Activated naive CD8-positive, alpha-beta T cell (primary cell): ENCODE measurements at regions not wholly inside any gene's neighbourhood (a gene's known extent, or its start where the extent isn't known, plus 50 kb on each side); places are given as distances from the start of the nearest gene placed in this dataset.

Source experiments
- H3K27ac Mint-ChIP-seq: one replicate; pipeline ENCODE4 v1.8.0; 2021; ENCODE audit warnings: mixed read lengths
- H3K27me3 Mint-ChIP-seq: one replicate; pipeline ENCODE4 v1.8.0; 2021; ENCODE audit warnings: mixed read lengths
- H3K36me3 Mint-ChIP-seq: one replicate; pipeline ENCODE4 v1.8.0; 2021; ENCODE audit warnings: mixed read lengths
- H3K4me1 Mint-ChIP-seq: one replicate; pipeline ENCODE4 v1.8.0; 2021; ENCODE audit warnings: low read depth, mixed read lengths
- H3K4me3 Mint-ChIP-seq: one replicate; pipeline ENCODE4 v1.8.0; 2021; ENCODE audit warnings: mild to moderate bottlenecking, mixed read lengths
- H3K9me3 Mint-ChIP-seq: one replicate; pipeline ENCODE4 v1.8.0; 2021; ENCODE audit warnings: low read depth, mixed read lengths

- H3K4me3 Mint-ChIP-seq = no peak overlapping the region
- H3K27ac Mint-ChIP-seq = no peak overlapping the region
- H3K36me3 Mint-ChIP-seq = no peaks in the 10 kb centered on the region
- no peaks in the 10 kb centered on the region for H3K27me3 Mint-ChIP-seq
- H3K9me3 Mint-ChIP-seq = peaks cover 4% of the 10 kb centered on the region
- H3K4me1 Mint-ChIP-seq = no peaks in the 10 kb centered on the region
These were observed 781.6 kb upstream of the SOX9 start for GRCh38 chr17:71339206-71339605.

- Mint-ChIP-seq H3K27me3 (peaks cover 2% of the 10 kb centered on the region), H3K36me3 (no peaks in the 10 kb centered on the region), H3K4me1 (no peaks in the 10 kb centered on the region), H3K27ac (no peak overlapping the region), H3K4me3 (no peak overlapping the region), H3K9me3 (peaks cover 11% of the 10 kb centered on the region)
These were observed 778.1 kb upstream of the SOX9 start for GRCh38 chr17:71342737-71343136.

DNA sequence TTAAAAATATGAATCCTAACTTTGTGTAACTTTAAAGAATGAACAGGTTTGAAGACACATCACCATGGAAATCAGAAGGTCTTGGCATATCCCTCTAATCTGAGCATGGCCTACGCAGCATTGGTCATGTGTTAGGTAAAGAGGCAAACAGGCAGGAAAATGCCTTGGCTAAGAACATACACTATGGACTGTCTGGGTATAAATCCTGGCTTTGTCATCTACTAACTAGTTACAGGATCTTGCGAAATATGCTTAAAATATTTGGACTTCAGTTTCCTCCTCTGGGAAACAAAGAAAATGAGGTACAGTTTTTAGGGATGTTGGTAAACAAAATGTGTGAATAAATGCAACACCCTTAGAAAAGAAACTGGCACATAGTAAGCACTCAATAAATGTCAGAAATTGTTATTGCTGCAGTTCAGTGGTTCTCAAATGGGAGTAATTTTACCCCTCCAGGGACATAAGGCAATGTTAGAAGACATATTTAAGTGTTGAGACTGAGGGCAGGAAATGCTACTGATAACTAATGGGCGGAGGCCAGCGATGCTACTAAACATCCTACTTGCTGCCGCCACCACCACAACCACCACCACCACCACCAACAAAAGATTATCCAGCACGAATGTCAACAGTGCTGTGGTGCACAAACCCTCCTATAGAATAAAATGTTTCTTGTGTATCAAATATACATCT lies 770.8 kb upstream of the SOX9 start:
- Mint-ChIP-seq H3K9me3 (peaks cover 15% of the 10 kb centered on the region), H3K27ac (no peak overlapping the region), H3K4me1 (no peaks in the 10 kb centered on the region), H3K27me3 (peaks cover 2% of the 10 kb centered on the region), H3K36me3 (no peaks in the 10 kb centered on the region), H3K4me3 (no peak overlapping the region)

GRCh38 chr17:71360301-71360700 lies 760.5 kb upstream of the SOX9 start:
- H3K9me3 Mint-ChIP-seq = peaks cover 15% of the 10 kb centered on the region
- H3K27me3 Mint-ChIP-seq = peaks cover 1% of the 10 kb centered on the region
- no peaks in the 10 kb centered on the region for H3K36me3 Mint-ChIP-seq
- no peaks in the 10 kb centered on the region for H3K4me1 Mint-ChIP-seq
- H3K4me3 Mint-ChIP-seq = no peak overlapping the region
- no peak overlapping the region for H3K27ac Mint-ChIP-seq

GRCh38 chr17:71361656-71362450 lies 759.0 kb upstream of the SOX9 start:
- Mint-ChIP-seq H3K27ac (no peak overlapping the region), H3K27me3 (peaks cover 1% of the 10 kb centered on the region), H3K4me3 (no peak overlapping the region), H3K36me3 (no peaks in the 10 kb centered on the region), H3K9me3 (peaks cover 15% of the 10 kb centered on the region), H3K4me1 (no peaks in the 10 kb centered on the region)

GRCh38 chr17:71363661-71364060 lies 757.2 kb upstream of the SOX9 start:
- Mint-ChIP-seq H3K9me3 (peaks cover 13% of the 10 kb centered on the region), H3K4me3 (no peak overlapping the region), H3K27ac (no peak overlapping the region), H3K4me1 (no peaks in the 10 kb centered on the region), H3K27me3 (peaks cover 1% of the 10 kb centered on the region), H3K36me3 (no peaks in the 10 kb centered on the region)

GRCh38 chr17:71371809-71372208 lies 749.0 kb upstream of the SOX9 start:
- H3K27ac Mint-ChIP-seq = no peak overlapping the region
- H3K4me1 Mint-ChIP-seq = no peaks in the 10 kb centered on the region
- no peaks in the 10 kb centered on the region for H3K36me3 Mint-ChIP-seq
- H3K9me3 Mint-ChIP-seq = peaks cover 6% of the 10 kb centered on the region
- no peaks in the 10 kb centered on the region for H3K27me3 Mint-ChIP-seq
- H3K4me3 Mint-ChIP-seq = no peak overlapping the region

DNA sequence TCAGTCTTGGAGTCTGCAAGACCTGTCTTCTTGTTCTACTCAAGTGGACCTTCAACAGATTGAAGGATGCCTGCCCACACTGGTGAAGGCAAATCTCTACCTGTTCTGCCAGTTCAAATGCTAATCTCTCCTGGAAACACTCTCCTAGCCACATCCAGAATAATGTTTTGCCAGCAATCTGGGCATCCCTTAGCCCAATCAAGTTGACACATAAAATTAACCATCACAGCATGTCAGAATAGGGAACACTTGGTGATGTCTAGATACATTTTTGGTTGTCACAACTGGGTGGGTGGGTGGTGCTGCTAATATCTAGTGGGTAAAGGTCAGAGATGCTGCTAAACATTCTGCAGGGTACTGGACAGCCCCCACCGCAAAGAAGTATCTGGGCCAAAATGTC lies 744.9 kb upstream of the SOX9 start:
- Mint-ChIP-seq H3K4me1 (no peaks in the 10 kb centered on the region), H3K9me3 (peaks cover 6% of the 10 kb centered on the region), H3K4me3 (no peak overlapping the region)

GRCh38 chr17:71376933-71377332 lies 743.9 kb upstream of the SOX9 start:
- no peak overlapping the region for H3K27ac Mint-ChIP-seq
- H3K9me3 Mint-ChIP-seq = peaks cover 6% of the 10 kb centered on the region
- H3K4me1 Mint-ChIP-seq = no peaks in the 10 kb centered on the region
- no peak overlapping the region for H3K4me3 Mint-ChIP-seq
- H3K27me3 Mint-ChIP-seq = no peaks in the 10 kb centered on the region
- no peaks in the 10 kb centered on the region for H3K36me3 Mint-ChIP-seq

More for the DNA sequence above, 744.9 kb upstream of the SOX9 start:
- Mint-ChIP-seq H3K27me3 (no peaks in the 10 kb centered on the region), H3K27ac (no peak overlapping the region), H3K36me3 (no peaks in the 10 kb centered on the region)

- peaks cover 6% of the 10 kb centered on the region for H3K9me3 Mint-ChIP-seq
- H3K36me3 Mint-ChIP-seq = no peaks in the 10 kb centered on the region
- no peak overlapping the region for H3K4me3 Mint-ChIP-seq
- no peak overlapping the region for H3K27ac Mint-ChIP-seq
- H3K4me1 Mint-ChIP-seq = no peaks in the 10 kb centered on the region
- H3K27me3 Mint-ChIP-seq = no peaks in the 10 kb centered on the region
These were observed 742.8 kb upstream of the SOX9 start for GRCh38 chr17:71378036-71378435.

DNA sequence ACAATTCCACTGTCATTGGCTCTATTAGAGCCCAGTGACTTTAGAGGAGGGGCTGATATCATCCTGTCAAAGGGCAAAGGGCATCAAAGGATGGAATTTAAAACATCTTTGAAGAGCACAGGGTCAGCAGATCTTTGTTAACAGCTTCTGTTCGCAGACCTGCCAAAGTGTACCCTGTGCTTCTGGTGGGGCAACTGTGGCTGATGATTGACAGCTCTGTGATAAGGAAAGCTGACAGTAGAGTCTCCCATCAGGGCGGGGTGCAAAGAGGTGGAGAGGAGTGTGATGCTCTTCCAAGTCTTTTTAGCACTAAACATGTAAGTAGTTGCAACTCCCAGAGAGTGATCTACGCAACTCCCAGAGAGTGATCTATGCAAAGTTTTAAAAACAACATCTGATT lies 742.1 kb upstream of the SOX9 start:
- Mint-ChIP-seq H3K27ac (no peak overlapping the region), H3K27me3 (no peaks in the 10 kb centered on the region), H3K4me3 (no peak overlapping the region), H3K36me3 (no peaks in the 10 kb centered on the region), H3K4me1 (no peaks in the 10 kb centered on the region), H3K9me3 (peaks cover 6% of the 10 kb centered on the region)

DNA sequence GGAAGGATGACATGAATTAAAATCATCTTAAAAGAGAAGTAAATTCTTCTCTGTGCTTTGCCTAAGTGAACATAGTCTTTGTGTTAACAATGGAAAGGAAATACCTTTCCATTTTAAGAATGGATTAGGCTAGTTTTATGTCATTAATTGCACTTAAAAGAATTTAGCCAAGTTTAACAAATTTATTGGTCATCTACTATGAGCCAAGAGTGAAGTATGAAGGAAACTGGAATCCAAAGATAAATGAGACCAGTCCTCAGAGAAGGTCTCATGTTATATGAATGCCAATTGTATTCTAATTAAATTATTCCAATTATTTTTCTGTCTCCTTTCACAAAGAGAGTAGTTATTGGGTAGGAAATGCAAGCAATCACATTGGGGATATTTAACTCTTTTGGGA lies 741.3 kb upstream of the SOX9 start:
- Mint-ChIP-seq H3K9me3 (peaks cover 6% of the 10 kb centered on the region), H3K27ac (no peak overlapping the region), H3K4me3 (no peak overlapping the region), H3K27me3 (no peaks in the 10 kb centered on the region), H3K4me1 (no peaks in the 10 kb centered on the region), H3K36me3 (no peaks in the 10 kb centered on the region)

GRCh38 chr17:71380535-71380934 lies 740.3 kb upstream of the SOX9 start:
- H3K27me3 Mint-ChIP-seq = no peaks in the 10 kb centered on the region
- no peak overlapping the region for H3K4me3 Mint-ChIP-seq
- H3K36me3 Mint-ChIP-seq = no peaks in the 10 kb centered on the region
- no peak overlapping the region for H3K27ac Mint-ChIP-seq
- H3K4me1 Mint-ChIP-seq = no peaks in the 10 kb centered on the region
- peaks cover 6% of the 10 kb centered on the region for H3K9me3 Mint-ChIP-seq

DNA sequence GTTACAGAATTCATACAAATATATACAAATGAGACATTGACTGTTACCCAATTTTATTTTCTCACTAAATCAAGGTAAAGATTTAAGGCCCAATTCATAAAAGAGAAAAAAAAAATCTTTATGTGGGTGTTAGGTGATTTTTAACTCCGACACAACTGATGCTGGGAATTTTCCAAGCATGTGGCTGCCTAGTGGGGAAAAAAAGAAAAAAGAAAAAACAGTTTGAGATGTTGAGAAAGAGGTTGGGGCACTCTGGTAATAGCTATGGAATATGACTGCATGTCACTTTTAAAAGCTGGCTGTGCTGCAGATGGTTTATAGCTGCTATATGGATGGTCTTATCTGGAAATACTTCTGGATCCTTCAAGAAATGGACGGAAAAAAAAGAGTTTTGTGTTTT lies 739.9 kb upstream of the SOX9 start:
- no peak overlapping the region for H3K4me3 Mint-ChIP-seq

DNA sequence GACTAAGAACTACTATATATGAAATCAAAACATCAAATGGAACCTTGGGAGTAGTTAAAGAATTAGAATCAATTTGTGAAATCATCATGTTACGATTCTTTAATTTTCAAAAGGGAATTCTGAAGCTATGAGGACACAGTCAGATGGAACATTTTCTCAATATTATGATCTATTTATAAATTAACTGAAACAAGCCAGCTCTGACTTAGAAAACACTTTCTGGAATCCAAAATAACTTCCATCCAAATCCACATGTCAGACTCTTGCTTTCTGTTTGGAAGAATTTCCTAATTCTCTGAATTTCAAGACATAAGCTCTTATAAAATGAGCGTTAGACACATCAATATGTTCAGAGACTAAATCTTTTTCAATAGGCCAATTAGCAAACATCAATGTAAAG lies 737.7 kb upstream of the SOX9 start:
- Mint-ChIP-seq H3K4me3 (no peak overlapping the region), H3K27me3 (no peaks in the 10 kb centered on the region), H3K9me3 (peaks cover 6% of the 10 kb centered on the region), H3K27ac (no peak overlapping the region), H3K4me1 (no peaks in the 10 kb centered on the region), H3K36me3 (no peaks in the 10 kb centered on the region)

More for the DNA sequence above, 739.9 kb upstream of the SOX9 start:
- no peaks in the 10 kb centered on the region for H3K4me1 Mint-ChIP-seq
- no peaks in the 10 kb centered on the region for H3K27me3 Mint-ChIP-seq
- no peak overlapping the region for H3K27ac Mint-ChIP-seq
- peaks cover 6% of the 10 kb centered on the region for H3K9me3 Mint-ChIP-seq
- H3K36me3 Mint-ChIP-seq = no peaks in the 10 kb centered on the region

GRCh38 chr17:71387456-71387855 lies 733.4 kb upstream of the SOX9 start:
- H3K9me3 Mint-ChIP-seq = peaks cover 12% of the 10 kb centered on the region

More at GRCh38 chr17:71387456-71387855, 733.4 kb upstream of the SOX9 start:
- H3K36me3 Mint-ChIP-seq = no peaks in the 10 kb centered on the region
- no peaks in the 10 kb centered on the region for H3K4me1 Mint-ChIP-seq
- H3K4me3 Mint-ChIP-seq = no peak overlapping the region
- no peaks in the 10 kb centered on the region for H3K27me3 Mint-ChIP-seq
- no peak overlapping the region for H3K27ac Mint-ChIP-seq
